HCT116 (cell line): ENCODE measurements at regions not wholly inside any gene's neighbourhood (a gene's known extent, or its start where the extent isn't known, plus 50 kb on each side); places are given as distances from the start of the nearest gene placed in this dataset.

Experiments
- ATAC-seq: fragments of 200-7000 bp; cut with Tn5 transposase; 2 replicates; pipeline ENCODE4 v1.9.1; 2020; ENCODE audit warnings: mild to moderate bottlenecking, moderate library complexity
- BruUV-seq: library from RNA; stranded (reverse); fragments of 400-500 nt; replicated peaks from 2 replicates; lab custom pipeline; 2021; lab: Mats Ljungman, UMichigan
- CTCF ChIA-PET: fragments of 300-600 bp; sonication (Branson Sonifier 250); formaldehyde crosslinking; loops from one replicate; lab custom pipeline; 2021; ENCODE audit warnings: antibody characterized with exemption; lab: Charles Lee
- POLR2A ChIA-PET: fragments of 300-600, 350-600 bp; sonication (Branson Sonifier 250); formaldehyde crosslinking; loops from one replicate; lab custom pipeline; 2021; ENCODE audit warnings: antibody characterized with exemption; lab: Charles Lee
- RAD21 ChIA-PET, 2 experiments: fragments of 300-600 bp; sonication (Branson Sonifier 250); formaldehyde crosslinking; loops; one replicate each; lab custom pipeline; 2023; ENCODE audit warnings: low total read pairs in 2 of 2; ENCODE audit not compliant: uncharacterized antibody in 2 of 2, unreplicated experiment in 2 of 2, low non-redundant PET in 1 of 2; lab: Charles Lee
- DNase-seq: peaks from one replicate; pipeline ENCODE4 v3.0.0-alpha.2; 2010; ENCODE audit warnings: low read depth, low spot score
- H2AFZ ChIP-seq: fragments of 200-600 bp; shearing (Covaris generic), sonication (generic); 2 replicates; pipeline ENCODE4 v1.6.1; 2017; ENCODE audit warnings: low read depth, mixed run types, mixed read lengths, antibody characterized with exemption, low read length; ENCODE audit not compliant: poor library complexity, severe bottlenecking
- H3K27ac ChIP-seq: 2 replicates; pipeline ENCODE4 v1.5.1; 2012; ENCODE audit warnings: low read depth, low read length
- H3K27me3 ChIP-seq: fragments of 200-600 bp; sonication (generic); 2 replicates; pipeline ENCODE4 v1.6.1; 2016; ENCODE audit warnings: mixed run types, low read length, mixed read lengths; ENCODE audit not compliant: insufficient read depth
- H3K36me3 ChIP-seq, 2 experiments: fragments of 200-500 bp in 1 of 2; fragments of 200-600 bp in 1 of 2; sonication (Bioruptor generic) in 1 of 2; sonication (generic) in 1 of 2; 2 replicates each; pipeline versions ENCODE4 v1.5.1 to v1.6.1; 2014 to 2016; ENCODE audit warnings: low read length in 2 of 2, inconsistent platforms in 1 of 2, mixed read lengths in 1 of 2, mixed run types in 1 of 2; ENCODE audit not compliant: insufficient read depth in 2 of 2, control insufficient read depth in 1 of 2
- H3K4me1 ChIP-seq, 2 experiments: fragments of 200-600 bp in 1 of 2; sonication (generic) in 1 of 2; 2 replicates each; pipeline versions ENCODE4 v1.5.1 to v1.6.1; 2012 to 2017; ENCODE audit warnings: low read length in 2 of 2, inconsistent platforms in 1 of 2, mild to moderate bottlenecking in 1 of 2, mixed read lengths in 1 of 2, mixed run types in 1 of 2, moderate library complexity in 1 of 2; ENCODE audit not compliant: insufficient read depth in 2 of 2, control insufficient read depth in 1 of 2
- H3K4me2 ChIP-seq: fragments of 200-600 bp; sonication (generic); 2 replicates; pipeline ENCODE4 v1.6.1; 2017; ENCODE audit warnings: mixed run types, low read length, mixed read lengths
- H3K4me3 ChIP-seq, 2 experiments: fragments of 200-600 bp in 1 of 2; sonication (generic) in 1 of 2; replicated peaks in 1 of 2; 2 replicates each; pipeline ENCODE4 v1.5.1; 2011 to 2016; ENCODE audit warnings: low read length in 2 of 2, control low read depth in 1 of 2, low read depth in 1 of 2, mild to moderate bottlenecking in 1 of 2, mixed read lengths in 1 of 2, mixed run types in 1 of 2
- H3K79me2 ChIP-seq: fragments of 200-600 bp; sonication (generic); 2 replicates; pipeline ENCODE4 v1.6.1; 2017; ENCODE audit warnings: mild to moderate bottlenecking, mixed run types, low read length, moderate library complexity, mixed read lengths; ENCODE audit not compliant: insufficient read depth
- H3K9ac ChIP-seq: fragments of 200-600 bp; sonication (generic); 2 replicates; pipeline ENCODE4 v1.6.1; 2016; ENCODE audit warnings: low read length, mixed read lengths
- H3K9me2 ChIP-seq: fragments of 200-600 bp; sonication (generic), shearing (Covaris generic); 2 replicates; pipeline ENCODE4 v1.6.1; 2017; ENCODE audit warnings: mixed run types, mild to moderate bottlenecking, moderate library complexity; ENCODE audit not compliant: insufficient read depth
- H3K9me3 ChIP-seq, 2 experiments: fragments of 200-500 bp in 1 of 2; fragments of 200-600 bp in 1 of 2; sonication (Bioruptor generic) in 1 of 2; sonication (generic) in 1 of 2; 2 replicates each; pipeline ENCODE4 v1.6.1; 2014 to 2017; ENCODE audit warnings: low read length in 2 of 2, mixed read lengths in 2 of 2, inconsistent platforms in 1 of 2, low read depth in 1 of 2, mild to moderate bottlenecking in 1 of 2, mixed run types in 1 of 2, moderate library complexity in 1 of 2; ENCODE audit not compliant: control insufficient read depth in 1 of 2, insufficient read depth in 1 of 2
- H4K20me1 ChIP-seq: fragments of 200-600 bp; sonication (generic), shearing (Covaris generic); 2 replicates; pipeline ENCODE4 v1.6.1; 2017; ENCODE audit warnings: mixed run types, mild to moderate bottlenecking, moderate library complexity; ENCODE audit not compliant: insufficient read depth
- ATF3 ChIP-seq: IDR thresholded peaks from 2 replicates; pipeline ENCODE4 v1.6.1; 2012
- CBX3 ChIP-seq: IDR thresholded peaks from 2 replicates; pipeline ENCODE4 v1.6.1; 2012; ENCODE audit warnings: low read depth
- CEBPB ChIP-seq: IDR thresholded peaks from 2 replicates; pipeline ENCODE4 v1.6.1; 2012; ENCODE audit warnings: low read depth
- EGR1 ChIP-seq: IDR thresholded peaks from 2 replicates; pipeline ENCODE4 v1.6.1; 2012; ENCODE audit warnings: low read depth
- ELF1 ChIP-seq: IDR thresholded peaks from 2 replicates; pipeline ENCODE4 v1.6.1; 2012; ENCODE audit warnings: low read depth, borderline replicate concordance
- EZH2 ChIP-seq: fragments of 200-600 bp; sonication (generic); IDR thresholded peaks from 2 replicates; pipeline ENCODE4 v1.6.1; 2017; ENCODE audit warnings: antibody characterized with exemption, mixed run types
- EZH2phosphoT487 ChIP-seq: fragments of 200-600 bp; IDR thresholded peaks from 2 replicates; pipeline ENCODE4 v1.6.1; 2018; ENCODE audit warnings: antibody characterized with exemption, borderline replicate concordance
- JUND ChIP-seq: IDR thresholded peaks from 2 replicates; pipeline ENCODE4 v1.6.1; 2012
- MAX ChIP-seq: IDR thresholded peaks from 2 replicates; pipeline ENCODE4 v1.6.1; 2012
- POLR2A ChIP-seq: IDR thresholded peaks from 2 replicates; pipeline ENCODE4 v1.7.0; 2011; ENCODE audit warnings: borderline replicate concordance; ENCODE audit not compliant: insufficient read depth, insufficient read length; ENCODE audit errors: extremely low read depth
- POLR2AphosphoS5 ChIP-seq: IDR thresholded peaks from 2 replicates; pipeline ENCODE4 v1.6.1; 2011; ENCODE audit warnings: mild to moderate bottlenecking, low read depth, low read length, moderate library complexity
- RAD21 ChIP-seq: IDR thresholded peaks from 2 replicates; pipeline ENCODE4 v1.6.1; 2012; ENCODE audit warnings: low read depth, mild to moderate bottlenecking
- REST ChIP-seq: IDR thresholded peaks from 2 replicates; pipeline ENCODE4 v1.6.1; 2012; ENCODE audit warnings: low read depth
- SIN3A ChIP-seq: IDR thresholded peaks from 2 replicates; pipeline ENCODE4 v1.6.1; 2012; ENCODE audit warnings: low read depth
- SP1 ChIP-seq: IDR thresholded peaks from 2 replicates; pipeline ENCODE4 v1.6.1; 2012; ENCODE audit warnings: low read depth
- SRF ChIP-seq: IDR thresholded peaks from 2 replicates; pipeline ENCODE4 v1.6.1; 2012; ENCODE audit warnings: low read depth
- TCF7L2 ChIP-seq: IDR thresholded peaks from 2 replicates; pipeline ENCODE4 v1.7.0; 2011; ENCODE audit warnings: borderline replicate concordance, inconsistent platforms; ENCODE audit not compliant: insufficient read depth, insufficient read length; ENCODE audit errors: extremely low read depth
- ZBTB33 ChIP-seq: IDR thresholded peaks from 2 replicates; pipeline ENCODE4 v1.6.1; 2011; ENCODE audit warnings: mild to moderate bottlenecking, low read length, moderate library complexity; ENCODE audit not compliant: insufficient replicate concordance; ENCODE audit errors: extremely low read depth
- ZFX ChIP-seq: fragments of 450-650 bp; IDR thresholded peaks from 2 replicates; pipeline ENCODE4 v1.6.1; 2017
- ZNF274 ChIP-seq: fragments of 200-500 bp; sonication (Bioruptor generic); IDR thresholded peaks from 2 replicates; pipeline ENCODE4 v1.6.1; 2014; ENCODE audit warnings: mild to moderate bottlenecking, low read depth, low read length, inconsistent platforms
- intact Hi-C: fragments of 100-400 bp; cut with micrococcal nuclease; formaldehyde crosslinking; loops from 2 replicates; pipeline ENCODE4 v1.10.0; 2022

- H3K27ac ChIP-seq, result no peak overlapping the region
- no peak for ATAC-seq
Measured at GRCh38 chr1:184210031-184210430, 158.5 kb downstream of the TSEN15 start.

More at GRCh38 chr1:184210031-184210430, 158.5 kb downstream of the TSEN15 start:
- no peaks in the 10 kb centered on the region for H3K9me2 ChIP-seq
- TF ChIP-seq ZNF274 (no peak), TCF7L2 (no peak), CEBPB (no peak), EGR1 (no peak), ATF3 (no peak), EZH2 (no peak), ELF1 (no peak), CBX3 (no peak), MAX (no peak), ZFX (no peak), SIN3A (no peak), RAD21 (no peak), POLR2A (no peak), POLR2AphosphoS5 (no peak), JUND (no peak), SRF (no peak), ZBTB33 (no peak), EZH2phosphoT487 (no peak), REST (no peak), SP1 (no peak)
- no peak overlapping the region for H3K9ac ChIP-seq
- H3K4me1 ChIP-seq, result peaks cover 8 to 16% of the 10 kb centered on the region in 2 experiments
- no peaks in the 10 kb centered on the region for H3K79me2 ChIP-seq
- H3K4me3 ChIP-seq, result no peak overlapping the region
- H2AFZ ChIP-seq, result no peak overlapping the region
- no peaks in the 10 kb centered on the region for H3K9me3 ChIP-seq
- no peaks in the 10 kb centered on the region for H4K20me1 ChIP-seq
- no peak for DNase-seq
- no TSS peak for BruUV-seq
- intact Hi-C loops, result no loop called here
- no peaks in the 10 kb centered on the region for H3K36me3 ChIP-seq
- ChIA-PET RAD21 (no interaction called here), CTCF (no interaction called here), POLR2A (no interaction called here)
- no peak overlapping the region for H3K4me2 ChIP-seq
- no peaks in the 10 kb centered on the region for H3K27me3 ChIP-seq
